IPS DF 6.9 (cell line): ENCODE measurements at regions not wholly inside any gene's neighbourhood (a gene's known extent, or its start where the extent isn't known, plus 50 kb on each side); places are given as distances from the start of the nearest gene placed in this dataset.

ENCODE experiments used
- DNase-seq: peaks from one replicate; pipeline ENCODE4 v3.0.0-alpha.2; 2013; ENCODE audit warnings: low read depth, low spot score
- H3K27ac ChIP-seq: one replicate; pipeline ENCODE4 v1.5.1; 2013; ENCODE audit warnings: low read length, control low read depth
- H3K27me3 ChIP-seq: 2 replicates; pipeline ENCODE4 v1.6.1; 2013; ENCODE audit warnings: mild to moderate bottlenecking, low read length; ENCODE audit not compliant: control insufficient read depth, insufficient read depth
- H3K36me3 ChIP-seq: 2 replicates; pipeline ENCODE4 v1.6.1; 2013; ENCODE audit warnings: low read length; ENCODE audit not compliant: control insufficient read depth, insufficient read depth
- H3K4me1 ChIP-seq: 2 replicates; pipeline ENCODE4 v1.6.1; 2013; ENCODE audit warnings: low read length; ENCODE audit not compliant: control insufficient read depth, insufficient read depth
- H3K4me3 ChIP-seq: 2 replicates; pipeline ENCODE4 v1.5.1; 2013; ENCODE audit warnings: mild to moderate bottlenecking, low read length
- H3K9me3 ChIP-seq: 2 replicates; pipeline ENCODE4 v1.6.1; 2013; ENCODE audit warnings: low read length, inconsistent platforms; ENCODE audit not compliant: control insufficient read depth, insufficient read depth
- WGBS: extraction: QIAGEN DNeasy Blood & Tissue Kit; methylation state at CpG from one replicate; pipeline ENCODE4 v1.1.7; 2013; ENCODE audit warnings: mixed read lengths, missing lambda C conversion rate; ENCODE audit not compliant: insufficient read length, insufficient coverage; 5-methylcytosine and 5-hydroxymethylcytosine counted together

DNA sequence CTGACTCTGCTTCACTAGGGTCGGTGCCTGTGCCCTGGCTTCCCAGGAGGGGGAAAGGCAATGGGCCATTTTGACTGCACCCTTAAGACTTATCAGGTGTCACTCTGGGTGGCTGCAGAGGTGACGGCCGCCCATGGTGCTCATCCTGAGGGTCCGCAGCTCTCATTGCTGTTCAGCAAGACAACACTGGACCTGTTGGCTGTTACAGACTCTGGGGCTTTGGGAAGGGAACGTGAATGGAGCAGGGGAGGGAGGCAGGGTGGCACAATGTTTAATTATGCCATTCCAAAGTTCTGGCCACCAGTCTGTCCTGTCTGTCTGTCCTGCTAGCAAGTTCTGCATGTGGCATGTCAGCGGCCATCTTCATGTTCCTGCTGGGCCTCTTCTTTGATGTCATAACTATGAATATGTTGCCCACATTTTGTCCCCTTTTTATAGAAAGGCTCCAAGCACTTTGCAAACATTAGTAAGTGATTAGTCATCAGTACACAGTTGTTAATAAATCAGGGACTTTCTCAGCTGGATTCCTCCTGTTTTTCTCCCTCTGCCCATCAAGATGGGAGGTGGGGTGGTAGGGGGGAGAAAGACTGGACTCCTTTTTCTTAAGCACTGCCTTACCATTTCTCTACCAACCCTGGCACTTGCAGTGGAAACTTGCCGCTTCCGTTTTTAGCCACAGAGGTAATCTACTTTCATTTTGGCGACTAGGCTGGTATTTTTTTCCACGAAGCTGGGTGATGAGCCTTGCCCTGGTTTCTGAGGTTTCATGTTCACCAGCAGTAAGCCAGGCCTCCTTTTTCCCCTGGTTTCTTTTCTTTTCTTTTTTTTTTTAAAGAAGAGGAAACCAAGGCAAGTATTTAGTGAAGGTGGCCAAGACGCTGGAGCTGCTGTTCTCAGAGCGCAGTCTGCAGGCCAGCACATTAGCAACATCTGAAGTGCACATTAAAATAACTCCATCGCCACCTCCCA, 88.6 kb upstream of the TRIM2 start:
- WGBS = no CpG with 5 or more reads among the region's 13 CpGs
- no peak overlapping the region for H3K4me3 ChIP-seq
- DNase-seq = no peak
- no peaks in the 10 kb centered on the region for H3K36me3 ChIP-seq
- no peaks in the 10 kb centered on the region for H3K9me3 ChIP-seq
- no peaks in the 10 kb centered on the region for H3K27me3 ChIP-seq
- no peak overlapping the region for H3K27ac ChIP-seq
- H3K4me1 ChIP-seq = no peaks in the 10 kb centered on the region

GRCh38 chr4:153116291-153116680, 88.0 kb upstream of the TRIM2 start:
- WGBS = no CpG with 5 or more reads among the region's 3 CpGs
- DNase-seq = no peak
- H3K4me1 ChIP-seq = no peaks in the 10 kb centered on the region
- no peaks in the 10 kb centered on the region for H3K27me3 ChIP-seq
- H3K9me3 ChIP-seq = no peaks in the 10 kb centered on the region
- H3K27ac ChIP-seq = no peak overlapping the region
- H3K4me3 ChIP-seq = no peak overlapping the region
- H3K36me3 ChIP-seq = no peaks in the 10 kb centered on the region

DNA sequence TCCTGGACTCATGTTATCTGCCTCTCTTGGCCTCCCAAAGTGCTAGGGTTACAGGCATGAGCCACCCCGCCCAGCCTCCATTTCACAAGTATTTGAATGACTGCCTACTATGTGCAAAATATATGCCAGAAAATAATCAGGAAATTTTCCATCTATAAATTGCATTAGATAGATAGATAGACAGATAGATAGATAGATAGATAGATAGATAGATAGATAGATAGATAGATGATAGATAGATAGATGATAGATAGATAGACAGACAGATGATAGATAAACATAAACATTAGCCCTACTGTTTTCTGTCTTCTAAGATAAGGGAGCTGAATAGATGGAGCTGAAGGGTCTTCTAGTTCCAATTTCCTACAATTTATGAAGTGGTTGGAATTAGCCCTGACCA, 87.4 kb upstream of the TRIM2 start:
- no peaks in the 10 kb centered on the region for H3K27me3 ChIP-seq
- no peaks in the 10 kb centered on the region for H3K36me3 ChIP-seq
- no CpG with 5 or more reads among the region's 1 CpG for WGBS
- H3K9me3 ChIP-seq = no peaks in the 10 kb centered on the region
- H3K4me3 ChIP-seq = no peak overlapping the region
- no peak for DNase-seq
- no peaks in the 10 kb centered on the region for H3K4me1 ChIP-seq
- H3K27ac ChIP-seq = no peak overlapping the region

DNA sequence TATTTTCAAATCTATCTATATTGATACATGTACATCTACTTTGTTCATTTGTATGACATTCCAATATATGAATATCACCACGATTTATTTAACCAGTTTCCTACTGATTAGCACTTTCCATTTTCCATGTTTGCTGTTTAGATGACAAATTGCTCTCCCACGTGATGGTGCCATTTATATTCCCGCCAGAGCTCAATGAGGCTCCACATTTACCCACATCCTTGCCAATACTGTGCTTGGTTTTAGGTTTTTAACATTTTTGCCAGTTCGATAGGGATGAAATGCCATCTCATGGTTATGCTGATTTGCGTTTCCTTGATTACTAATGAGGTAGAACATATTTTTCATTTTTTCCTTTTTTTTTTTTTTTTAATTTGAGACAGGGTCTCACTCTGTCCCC, 86.7 kb upstream of the TRIM2 start:
- Histone ChIP-seq H3K9me3 (no peaks in the 10 kb centered on the region), H3K4me3 (no peak overlapping the region), H3K4me1 (no peaks in the 10 kb centered on the region), H3K27ac (no peak overlapping the region), H3K36me3 (no peaks in the 10 kb centered on the region), H3K27me3 (no peaks in the 10 kb centered on the region)
- WGBS = no CpG with 5 or more reads among the region's 5 CpGs
- no peak for DNase-seq

DNA sequence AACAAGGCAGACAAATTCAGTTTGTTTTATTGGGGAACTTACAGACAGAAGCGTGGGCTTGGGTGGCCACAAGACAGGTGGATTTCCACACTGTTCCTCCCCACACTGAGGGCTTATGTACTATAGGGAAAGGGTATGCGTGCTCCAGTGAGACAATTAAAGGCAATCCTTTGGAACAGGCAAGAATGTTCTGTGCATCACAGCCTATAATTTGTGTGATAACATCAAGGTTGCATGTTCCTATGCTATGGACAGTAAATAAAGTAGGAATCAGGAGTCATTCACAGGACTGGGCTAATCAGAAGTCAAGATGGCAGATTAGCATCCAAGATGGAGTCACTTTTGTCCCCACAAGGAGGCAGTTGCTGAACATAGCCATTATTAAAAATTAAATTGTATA, 84.6 kb upstream of the TRIM2 start:
- WGBS = no CpG with 5 or more reads among the region's 2 CpGs
- no peaks in the 10 kb centered on the region for H3K36me3 ChIP-seq
- no peaks in the 10 kb centered on the region for H3K27me3 ChIP-seq
- H3K4me1 ChIP-seq = no peaks in the 10 kb centered on the region
- H3K27ac ChIP-seq = no peak overlapping the region
- H3K9me3 ChIP-seq = no peaks in the 10 kb centered on the region
- no peak overlapping the region for H3K4me3 ChIP-seq
- DNase-seq = no peak

GRCh38 chr4:153120235-153120634, 84.0 kb upstream of the TRIM2 start:
- no peaks in the 10 kb centered on the region for H3K4me1 ChIP-seq
- no peaks in the 10 kb centered on the region for H3K27me3 ChIP-seq
- no peaks in the 10 kb centered on the region for H3K36me3 ChIP-seq
- no peak for DNase-seq
- no CpG with 5 or more reads among the region's 2 CpGs for WGBS
- no peak overlapping the region for H3K27ac ChIP-seq
- H3K4me3 ChIP-seq = no peak overlapping the region
- no peaks in the 10 kb centered on the region for H3K9me3 ChIP-seq

DNA sequence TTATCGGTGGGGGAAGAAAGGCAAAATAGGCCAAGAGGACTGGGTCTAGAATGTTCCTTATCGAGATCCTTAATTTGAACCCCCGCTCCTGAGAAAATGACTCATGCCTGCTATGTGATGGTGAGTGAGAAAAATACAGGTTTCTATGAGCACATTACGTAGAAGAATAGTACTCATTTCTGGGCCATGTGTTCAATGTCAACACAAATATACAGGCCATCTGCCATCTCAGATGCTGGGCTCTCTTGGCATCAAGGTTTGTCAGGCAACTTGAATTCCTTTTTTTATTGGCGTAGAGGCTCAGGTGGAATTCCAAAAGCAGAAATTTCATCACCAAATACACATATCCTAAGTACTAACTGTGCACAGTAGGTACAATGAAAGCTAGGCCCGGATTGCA, 81.4 kb upstream of the TRIM2 start:
- WGBS = no CpG with 5 or more reads among the region's 6 CpGs
- Histone ChIP-seq H3K27ac (no peak overlapping the region), H3K4me1 (no peaks in the 10 kb centered on the region; the same call in 1 of the 2 replicates), H3K9me3 (no peaks in the 10 kb centered on the region), H3K36me3 (no peaks in the 10 kb centered on the region), H3K27me3 (no peaks in the 10 kb centered on the region), H3K4me3 (no peak overlapping the region)
- DNase-seq = no peak

GRCh38 chr4:153126137-153126536, 78.1 kb upstream of the TRIM2 start:
- Histone ChIP-seq H3K36me3 (no peaks in the 10 kb centered on the region), H3K27me3 (no peaks in the 10 kb centered on the region), H3K27ac (no peak overlapping the region), H3K9me3 (no peaks in the 10 kb centered on the region), H3K4me3 (no peak overlapping the region), H3K4me1 (no peaks in the 10 kb centered on the region; the same call in 1 of the 2 replicates)
- WGBS = no CpG with 5 or more reads among the region's 4 CpGs
- DNase-seq = no peak

DNA sequence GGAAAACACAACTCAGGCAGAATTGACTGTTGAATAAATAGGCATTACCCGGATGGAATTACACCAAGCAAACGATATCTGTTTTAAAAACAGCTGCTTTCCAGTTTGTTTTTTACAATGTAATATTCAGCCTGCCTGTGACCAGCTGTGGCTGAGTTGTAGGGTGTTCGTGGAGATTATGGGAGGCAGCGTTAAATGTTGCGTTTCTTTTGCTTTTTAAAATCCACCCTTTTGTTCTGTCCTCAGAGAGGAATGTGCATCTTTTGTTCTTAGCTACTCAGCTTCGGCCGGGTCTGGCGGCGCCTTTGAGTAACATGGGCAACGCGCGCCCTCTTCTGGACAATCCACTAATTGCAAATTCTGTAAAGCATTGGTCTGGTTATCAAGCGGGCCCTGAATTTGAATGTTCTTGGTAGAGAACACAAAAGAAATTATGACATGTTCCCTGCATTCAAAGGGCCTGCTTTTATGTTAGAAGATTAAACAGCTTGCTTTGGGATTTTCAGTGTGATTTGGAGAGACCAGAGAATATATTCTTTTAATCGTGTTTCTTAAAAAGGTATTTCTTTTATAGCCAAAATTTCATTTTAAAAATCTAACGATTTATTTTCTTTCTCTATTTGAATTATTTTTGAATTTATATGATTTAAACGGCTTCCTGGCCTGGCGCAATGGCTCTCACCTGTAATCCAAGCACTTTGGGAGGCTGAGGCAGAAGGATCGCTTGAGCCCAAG, 76.3 kb upstream of the TRIM2 start:
- WGBS = no CpG with 5 or more reads among the region's 18 CpGs
- no peaks in the 10 kb centered on the region for H3K36me3 ChIP-seq

GRCh38 chr4:153131596-153131995, 72.6 kb upstream of the TRIM2 start:
- H3K27me3 ChIP-seq = no peaks in the 10 kb centered on the region
- no peak overlapping the region for H3K27ac ChIP-seq
- H3K4me3 ChIP-seq = no peak overlapping the region
- H3K4me1 ChIP-seq = no peaks in the 10 kb centered on the region
- H3K9me3 ChIP-seq = no peaks in the 10 kb centered on the region
- no peak for DNase-seq
- no peaks in the 10 kb centered on the region for H3K36me3 ChIP-seq
- WGBS = no CpG with 5 or more reads among the region's 7 CpGs

More for the DNA sequence above, 76.3 kb upstream of the TRIM2 start:
- no peak overlapping the region for H3K27ac ChIP-seq
- H3K27me3 ChIP-seq = no peaks in the 10 kb centered on the region
- no peaks in the 10 kb centered on the region for H3K9me3 ChIP-seq
- H3K4me1 ChIP-seq = no peaks in the 10 kb centered on the region; the same call in 1 of the 2 replicates
- peak; percentile 83 for DNase-seq
- no peak overlapping the region for H3K4me3 ChIP-seq
